HEK293 (cell line): ENCODE measurements at regions not wholly inside any gene's neighbourhood (a gene's known extent, or its start where the extent isn't known, plus 50 kb on each side); places are given as distances from the start of the nearest gene placed in this dataset.

Experiments used
- CTCF ChIA-PET: fragments of 350-600 bp; formaldehyde crosslinking; extraction: SDS; loops from one replicate; lab custom pipeline; 2021; ENCODE audit warnings: antibody characterized with exemption; lab: Yijun Ruan, JAX
- POLR2A ChIA-PET: fragments of 300-600 bp; formaldehyde crosslinking; extraction: SDS; loops from one replicate; lab custom pipeline; 2020; ENCODE audit warnings: antibody characterized with exemption, inconsistent platforms; lab: Yijun Ruan, JAX
- H3K27ac ChIP-seq: fragments of 200-500 bp; sonication (Bioruptor generic); 2 replicates; pipeline ENCODE4 v1.5.1; 2014; ENCODE audit warnings: low read depth, low read length, control low read depth, inconsistent platforms; ENCODE audit errors: extremely low read depth
- H3K36me3 ChIP-seq, 2 experiments: fragments of 200-500 bp in 1 of 2; sonication (Bioruptor generic) in 1 of 2; 1 replicate in 1 of 2; 2 replicates in 1 of 2; pipeline ENCODE4 v1.5.1; 2014 to 2017; ENCODE audit warnings: inconsistent platforms in 2 of 2, low read length in 2 of 2; ENCODE audit not compliant: control insufficient read depth in 2 of 2, insufficient read depth in 1 of 2
- H3K4me1 ChIP-seq: fragments of 200-500 bp; sonication (Bioruptor generic); 2 replicates; pipeline ENCODE4 v1.5.1; 2014; ENCODE audit warnings: mild to moderate bottlenecking, low read length, inconsistent platforms; ENCODE audit not compliant: control insufficient read depth, insufficient read depth
- H3K4me3 ChIP-seq: 2 replicates; pipeline ENCODE4 v1.5.1; 2011; ENCODE audit warnings: low read depth, mild to moderate bottlenecking, control low read depth, low read length, moderate library complexity
- H3K9me3 ChIP-seq: fragments of 200-500 bp; sonication (Bioruptor generic); 2 replicates; pipeline ENCODE4 v1.5.1; 2014; ENCODE audit warnings: low read depth, low read length, inconsistent platforms; ENCODE audit not compliant: control insufficient read depth, insufficient read depth
- BCL11B ChIP-seq: fragments of 450-650 bp; formaldehyde crosslinking; IDR thresholded peaks from 2 replicates; pipeline ENCODE4 v1.5.1; 2016; ENCODE audit warnings: low read depth, missing biosample characterization, missing genetic modification characterization
- GLI2 ChIP-seq: fragments of 450-650 bp; formaldehyde crosslinking; IDR thresholded peaks from 2 replicates; pipeline ENCODE4; 2017; ENCODE audit warnings: missing biosample characterization, missing genetic modification characterization, low read depth, borderline replicate concordance
- HIC1 ChIP-seq: fragments of 450-650 bp; formaldehyde crosslinking; IDR thresholded peaks from 2 replicates; pipeline ENCODE4 v1.5.1; 2016; ENCODE audit warnings: missing biosample characterization, missing genetic modification characterization
- HOXD13 ChIP-seq: sonication (generic); formaldehyde crosslinking; IDR thresholded peaks from 2 replicates; pipeline ENCODE4 v1.8.0; 2022; ENCODE audit warnings: missing genetic modification reagents, borderline replicate concordance
- WT1 ChIP-seq: fragments of 450-650 bp; formaldehyde crosslinking; IDR thresholded peaks from 2 replicates; pipeline ENCODE4 v1.5.1; 2016; ENCODE audit warnings: missing biosample characterization, missing genetic modification characterization
- YY1 ChIP-seq: fragments of 450-650 bp; formaldehyde crosslinking; IDR thresholded peaks from 2 replicates; pipeline ENCODE4 v1.5.1; 2018; ENCODE audit warnings: missing biosample characterization, missing genetic modification characterization
- ZBTB17 ChIP-seq: fragments of 450-650 bp; formaldehyde crosslinking; IDR thresholded peaks from 2 replicates; pipeline ENCODE4 v1.5.1; 2016; ENCODE audit warnings: missing biosample characterization, missing genetic modification characterization
- ZBTB6 ChIP-seq: fragments of 450-650 bp; formaldehyde crosslinking; IDR thresholded peaks from 2 replicates; pipeline ENCODE4 v1.5.1; 2017; ENCODE audit warnings: missing biosample characterization, missing genetic modification characterization
- ZBTB7A ChIP-seq: fragments of 450-650 bp; formaldehyde crosslinking; IDR thresholded peaks from 2 replicates; pipeline ENCODE4 v1.5.1; 2016; ENCODE audit warnings: low read depth, missing biosample characterization, missing genetic modification characterization
- ZNF132 ChIP-seq: fragments of 450-650 bp; formaldehyde crosslinking; IDR thresholded peaks from 2 replicates; pipeline ENCODE4 v1.5.1; 2017; ENCODE audit warnings: missing biosample characterization, missing genetic modification characterization, borderline replicate concordance
- ZNF155 ChIP-seq: fragments of 450-650 bp; formaldehyde crosslinking; IDR thresholded peaks from 2 replicates; pipeline ENCODE4 v1.5.1; 2016; ENCODE audit warnings: missing biosample characterization, missing genetic modification characterization
- ZNF394 ChIP-seq: fragments of 450-650 bp; formaldehyde crosslinking; IDR thresholded peaks from 2 replicates; pipeline ENCODE4 v1.5.1; 2016; ENCODE audit warnings: missing biosample characterization, missing genetic modification characterization, mild to moderate bottlenecking, moderate library complexity, borderline replicate concordance
- ZNF48 ChIP-seq: fragments of 450-650 bp; formaldehyde crosslinking; IDR thresholded peaks from 2 replicates; pipeline ENCODE4 v1.5.1; 2016; ENCODE audit warnings: missing biosample characterization, missing genetic modification characterization
- ZNF560 ChIP-seq: fragments of 450-650 bp; formaldehyde crosslinking; IDR thresholded peaks from 2 replicates; pipeline ENCODE4 v1.5.1; 2017; ENCODE audit warnings: missing biosample characterization, missing genetic modification characterization, borderline replicate concordance
- ZNF571 ChIP-seq: fragments of 450-650 bp; formaldehyde crosslinking; IDR thresholded peaks from 2 replicates; pipeline ENCODE4 v1.5.0; 2017; ENCODE audit warnings: missing biosample characterization, missing genetic modification characterization
- ZNF670 ChIP-seq: fragments of 450-650 bp; formaldehyde crosslinking; IDR thresholded peaks from 2 replicates; pipeline ENCODE4 v1.5.1; 2016; ENCODE audit warnings: missing biosample characterization, missing genetic modification characterization, low read depth
- ZNF704 ChIP-seq: fragments of 450-650 bp; formaldehyde crosslinking; IDR thresholded peaks from 2 replicates; pipeline ENCODE4 v1.5.1; 2016; ENCODE audit warnings: missing biosample characterization, missing genetic modification characterization
- ZNF843 ChIP-seq: fragments of 450-650 bp; formaldehyde crosslinking; IDR thresholded peaks from 2 replicates; pipeline ENCODE4 v1.5.1; 2016; ENCODE audit warnings: missing biosample characterization, missing genetic modification characterization
- ZSCAN5A ChIP-seq: fragments of 450-650 bp; formaldehyde crosslinking; IDR thresholded peaks from 2 replicates; pipeline ENCODE4 v1.5.1; 2016; ENCODE audit warnings: missing biosample characterization, missing genetic modification characterization

- CTCF ChIA-PET = no interaction called here
- Histone ChIP-seq H3K36me3 (no peaks in the 10 kb centered on the region), H3K4me1 (no peaks in the 10 kb centered on the region), H3K9me3 (no peaks in the 10 kb centered on the region), H3K4me3 (no peak overlapping the region), H3K27ac (no peak overlapping the region)
- POLR2A ChIA-PET = no interaction called here
- TF ChIP-seq GLI2 (no peak), ZSCAN5A (no peak), ZNF132 (no peak), ZNF155 (tag by site-specific recombination) (no peak)
- TF ChIP-seq, all 188 proteins: peak for 0
Measured at GRCh38 chr3:177902876-177903275, 633.4 kb upstream of the KCNMB2 start.

- ChIA-PET CTCF (no interaction called here), POLR2A (no interaction called here)
- no peaks in the 10 kb centered on the region for H3K9me3 ChIP-seq
- H3K4me1 ChIP-seq = no peaks in the 10 kb centered on the region
- H3K36me3 ChIP-seq = no peaks in the 10 kb centered on the region
- no peak overlapping the region for H3K27ac ChIP-seq
- no peak for TF ChIP-seq BCL11B (tag by site-specific recombination)
- no peak for TF ChIP-seq ZNF48 (tag by site-specific recombination)
- TF ChIP-seq ZNF560 = no peak
- no peak for TF ChIP-seq ZNF132
- TF ChIP-seq HIC1 (tag by site-specific recombination) = no peak
- no peak for TF ChIP-seq ZNF571
- TF ChIP-seq WT1 (tag by site-specific recombination) = no peak
- TF ChIP-seq ZBTB6 (tag by site-specific recombination) = no peak
- TF ChIP-seq ZNF843 = no peak
- no peak for TF ChIP-seq HOXD13 (CRISPR knock-in tag)
- no peak for TF ChIP-seq ZBTB17 (tag by site-specific recombination)
- no peak for TF ChIP-seq ZNF394 (tag by site-specific recombination)
- TF ChIP-seq ZNF670 (tag by site-specific recombination) = no peak
- TF ChIP-seq ZBTB7A (tag by site-specific recombination) = no peak
- no peak for TF ChIP-seq YY1
- TF ChIP-seq ZNF704 (tag by site-specific recombination) = no peak
- no peak overlapping the region for H3K4me3 ChIP-seq
Measured at GRCh38 chr3:177904621-177905020, 631.6 kb upstream of the KCNMB2 start.
